ENCODE measurements at regions not wholly inside any gene's neighbourhood (a gene's known extent, or its start where the extent isn't known, plus 50 kb on each side); places are given as distances from the start of the nearest gene placed in this dataset.
"Not testable (repeated sequence)": the region's sequence is repeated elsewhere in the genome, so short reads cannot be mapped to it uniquely, and the experiment has no call there.

GRCh38 chr15:36008719-36009118 lies 462.8 kb upstream of the DPH6 start:
- no peak for DNase-seq

GRCh38 chr15:36024031-36024688 lies 478.2 kb upstream of the DPH6 start:
- no peak for DNase-seq

GRCh38 chr15:36026627-36027283 lies 480.8 kb upstream of the DPH6 start:
- DNase-seq, result no peak

GRCh38 chr15:36029606-36030210 lies 483.7 kb upstream of the DPH6 start:
- DNase-seq, result no peak

GRCh38 chr15:36039996-36040572 lies 494.1 kb upstream of the DPH6 start:
- no peak for DNase-seq

GRCh38 chr15:36047018-36047716 lies 501.2 kb upstream of the DPH6 start:
- not testable (repeated sequence) for DNase-seq

- DNase-seq, result no peak
These were observed 504.9 kb upstream of the DPH6 start for GRCh38 chr15:36050899-36051298.

GRCh38 chr15:36052641-36053040 lies 506.7 kb upstream of the DPH6 start:
- not testable (repeated sequence) for DNase-seq

GRCh38 chr15:36053746-36054145 lies 507.8 kb upstream of the DPH6 start:
- DNase-seq, result no peak

- DNase-seq, result no peak
These were observed 513.6 kb upstream of the DPH6 start for GRCh38 chr15:36059596-36059995.

- DNase-seq, result no peak
These were observed 516.4 kb upstream of the DPH6 start for GRCh38 chr15:36062357-36062756.

GRCh38 chr15:36066757-36067156 lies 512.7 kb upstream of the CDIN1 start:
- no peak for DNase-seq

- no peak for DNase-seq
These were observed 511.7 kb upstream of the CDIN1 start for GRCh38 chr15:36067483-36068274.

GRCh38 chr15:36075333-36075732 lies 504.1 kb upstream of the CDIN1 start:
- no peak for DNase-seq

GRCh38 chr15:36079021-36079420 lies 500.4 kb upstream of the CDIN1 start:
- no peak for DNase-seq

GRCh38 chr15:36080759-36081158 lies 498.7 kb upstream of the CDIN1 start:
- no peak for DNase-seq

- DNase-seq, result no peak
These were observed 489.0 kb upstream of the CDIN1 start for GRCh38 chr15:36090286-36090946.

GRCh38 chr15:36106640-36107335 lies 472.6 kb upstream of the CDIN1 start:
- DNase-seq, result no peak

GRCh38 chr15:36108541-36108940 lies 470.9 kb upstream of the CDIN1 start:
- no peak for DNase-seq

- DNase-seq, result no peak
These were observed 469.3 kb upstream of the CDIN1 start for GRCh38 chr15:36109943-36110658.

- no peak for DNase-seq
These were observed 468.8 kb upstream of the CDIN1 start for GRCh38 chr15:36110659-36110993.
